ENCODE measurements at regions not wholly inside any gene's neighbourhood (a gene's known extent, or its start where the extent isn't known, plus 50 kb on each side); places are given as distances from the start of the nearest gene placed in this dataset.

DNA sequence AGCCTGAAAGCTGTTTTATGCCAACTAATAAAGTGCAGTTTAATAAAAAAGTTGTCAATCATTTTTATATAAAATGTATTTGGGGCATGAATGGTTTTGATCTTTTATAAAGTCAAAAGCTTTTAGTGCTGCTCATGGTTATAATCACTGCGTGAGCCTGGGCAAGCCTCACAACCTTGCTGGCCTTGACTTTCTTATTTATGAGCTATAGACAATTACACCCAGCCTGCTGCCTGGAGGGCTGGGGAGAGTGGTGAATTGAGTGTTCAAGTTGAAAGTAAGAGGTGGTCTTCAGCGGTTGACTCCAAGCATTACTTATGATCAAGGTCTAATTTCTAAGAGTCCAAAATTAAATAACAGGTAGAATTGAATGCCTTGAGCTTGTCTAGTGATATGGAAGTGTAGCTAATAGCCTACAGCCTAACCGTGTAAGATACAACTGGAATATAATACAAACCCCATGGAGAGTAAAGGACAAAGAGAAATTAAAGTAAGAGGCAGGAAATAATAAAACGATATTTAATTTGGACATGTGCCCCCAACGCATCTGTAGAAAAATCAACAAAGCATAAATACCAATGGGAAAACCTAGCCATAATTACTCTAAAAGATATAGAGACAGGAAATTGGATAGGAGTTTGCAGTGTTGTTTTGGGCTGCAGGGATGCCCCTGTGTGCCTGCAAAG lies 106.0 kb upstream of the CYP1B1 start:
- Mint-ChIP-seq H3K4me1 (ENCODE audit: low read depth, unreplicated experiment) (peaks cover 12% of the 10 kb centered on the region), H3K36me3 (ENCODE audit: insufficient read depth, unreplicated experiment) (no peaks in the 10 kb centered on the region), H3K27ac (ENCODE audit: unreplicated experiment) (no peak overlapping the region), H3K4me3 (ENCODE audit: low read depth, unreplicated experiment) (no peak overlapping the region), H3K27me3 (ENCODE audit: unreplicated experiment) (no peaks in the 10 kb centered on the region), H3K9me3 (ENCODE audit: low read depth, unreplicated experiment) (peaks cover 5% of the 10 kb centered on the region)
- no TSS peak for BruUV-seq (replicated peaks)
- no peak for DNase-seq
- CTCF ChIA-PET, result interaction anchor here (0.5 kb wide), 1 partner anchor 48 kb away, joined by 3 read pairs; no protein-coding TSS in a partner anchor
- no peak for TF ChIP-seq CTCF (IDR thresholded peaks at IDR 0.05; ENCODE audit: unreplicated experiment)
- intact Hi-C loops (cut with micrococcal nuclease; ENCODE audit: unreplicated experiment), result no loop called here

DNA sequence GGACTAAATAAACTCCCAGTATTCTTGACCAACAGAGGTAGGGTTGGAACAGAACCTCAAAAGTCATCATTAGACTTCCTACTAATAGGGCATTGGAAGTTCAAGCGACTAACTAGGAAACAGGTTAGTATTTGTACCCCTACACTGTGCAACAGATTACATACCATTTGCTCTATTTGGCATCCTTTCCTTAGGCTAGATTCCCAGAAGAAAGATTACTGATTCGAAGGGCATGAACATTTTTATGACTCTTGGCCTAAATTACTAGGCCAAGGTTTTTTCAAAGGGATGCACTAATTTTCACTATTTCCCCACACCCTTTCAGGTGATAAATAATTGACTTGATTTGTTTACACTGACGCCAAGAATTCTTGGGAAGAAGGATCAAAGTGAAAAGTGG lies 104.8 kb upstream of the CYP1B1 start:
- no peaks in the 10 kb centered on the region for H3K36me3 Mint-ChIP-seq (ENCODE audit: insufficient read depth, unreplicated experiment)
- CTCF ChIA-PET, result no interaction called here
- H3K4me3 Mint-ChIP-seq (ENCODE audit: low read depth, unreplicated experiment), result no peak overlapping the region
- no peak for TF ChIP-seq CTCF (IDR thresholded peaks at IDR 0.05; ENCODE audit: unreplicated experiment)
- H3K27me3 Mint-ChIP-seq (ENCODE audit: unreplicated experiment), result no peaks in the 10 kb centered on the region
- peaks cover 5% of the 10 kb centered on the region for H3K9me3 Mint-ChIP-seq (ENCODE audit: low read depth, unreplicated experiment)
- no TSS peak for BruUV-seq (replicated peaks)
- H3K27ac Mint-ChIP-seq (ENCODE audit: unreplicated experiment), result no peak overlapping the region
- peaks cover 12% of the 10 kb centered on the region for H3K4me1 Mint-ChIP-seq (ENCODE audit: low read depth, unreplicated experiment)
- intact Hi-C loops (cut with micrococcal nuclease; ENCODE audit: unreplicated experiment), result no loop called here
- no peak for DNase-seq

GRCh38 chr2:38178556-38179419 lies 102.8 kb upstream of the CYP1B1 start:
- DNase-seq, result peak; percentile 4
- H3K9me3 Mint-ChIP-seq (ENCODE audit: low read depth, unreplicated experiment), result no peaks in the 10 kb centered on the region
- H3K27me3 Mint-ChIP-seq (ENCODE audit: unreplicated experiment), result no peaks in the 10 kb centered on the region
- peaks cover 12% of the 10 kb centered on the region for H3K4me1 Mint-ChIP-seq (ENCODE audit: low read depth, unreplicated experiment)
- H3K27ac Mint-ChIP-seq (ENCODE audit: unreplicated experiment), result peak overlapping the region; percentile 2
- H3K36me3 Mint-ChIP-seq (ENCODE audit: insufficient read depth, unreplicated experiment), result no peaks in the 10 kb centered on the region
- CTCF ChIA-PET, result no interaction called here
- H3K4me3 Mint-ChIP-seq (ENCODE audit: low read depth, unreplicated experiment), result no peak overlapping the region
- BruUV-seq (replicated peaks), result no TSS peak
- no peak for TF ChIP-seq CTCF (IDR thresholded peaks at IDR 0.05; ENCODE audit: unreplicated experiment)
- intact Hi-C loops (cut with micrococcal nuclease; ENCODE audit: unreplicated experiment), result no loop called here

GRCh38 chr2:38178119-38178518 lies 102.2 kb upstream of the CYP1B1 start:
- no TSS peak for BruUV-seq (replicated peaks)
- Mint-ChIP-seq H3K36me3 (ENCODE audit: insufficient read depth, unreplicated experiment) (no peaks in the 10 kb centered on the region), H3K27ac (ENCODE audit: unreplicated experiment) (no peak overlapping the region), H3K4me3 (ENCODE audit: low read depth, unreplicated experiment) (no peak overlapping the region), H3K9me3 (ENCODE audit: low read depth, unreplicated experiment) (no peaks in the 10 kb centered on the region), H3K4me1 (ENCODE audit: low read depth, unreplicated experiment) (peaks cover 12% of the 10 kb centered on the region), H3K27me3 (ENCODE audit: unreplicated experiment) (no peaks in the 10 kb centered on the region)
- CTCF ChIA-PET, result interaction anchor here (0.6 kb wide), 1 partner anchor 51 kb away, joined by 8 read pairs; no protein-coding TSS in a partner anchor
- no peak for TF ChIP-seq CTCF (IDR thresholded peaks at IDR 0.05; ENCODE audit: unreplicated experiment)
- intact Hi-C loops (cut with micrococcal nuclease; ENCODE audit: unreplicated experiment), result no loop called here
- no peak for DNase-seq

Measured in Calu3 (cell line).